Suprapubic skin (tissue), 4 donors: ENCODE measurements at regions not wholly inside any gene's neighbourhood (a gene's known extent, or its start where the extent isn't known, plus 50 kb on each side); places are given as distances from the start of the nearest gene placed in this dataset.

Experiments used
- POLR2A ChIP-seq, 2 donors: fragments of 450-650 bp; IDR thresholded peaks; one replicate each; pipeline ENCODE4 v1.6.1; 2017; ENCODE audit warnings: antibody characterized with exemption in 2 of 2, mild to moderate bottlenecking in 2 of 2, moderate library complexity in 2 of 2
- POLR2AphosphoS5 ChIP-seq, 3 donors: sonication (generic); formaldehyde crosslinking; IDR thresholded peaks; one replicate each; pipeline ENCODE4 v1.6.1; 2017; ENCODE audit warnings: antibody characterized with exemption in 3 of 3

DNA sequence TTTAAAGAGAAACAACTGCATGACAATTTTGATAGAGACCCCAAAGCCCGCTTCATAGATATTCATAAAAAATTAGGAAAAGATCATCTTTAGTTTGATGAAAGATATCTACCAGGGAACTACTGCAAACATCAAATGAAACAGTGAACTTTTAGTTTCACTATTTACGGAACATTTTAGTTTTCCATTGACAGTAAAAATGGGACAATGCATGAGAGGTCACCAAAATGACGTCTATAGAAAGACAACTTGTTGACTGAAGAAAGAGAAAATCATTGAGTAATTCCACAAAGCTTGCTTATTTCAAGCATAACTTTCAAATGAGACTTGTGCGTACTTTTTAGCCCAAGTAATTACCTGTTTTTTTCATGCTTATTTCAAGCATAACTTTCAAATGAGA is 411.4 kb downstream of the HLX start:
- TF ChIP-seq POLR2A (IDR thresholded peaks at IDR 0.05) (no peak), POLR2AphosphoS5 (IDR thresholded peaks at IDR 0.05) (no peak)
